Fibroblast of skin of back (primary cell): ENCODE measurements at regions not wholly inside any gene's neighbourhood (a gene's known extent, or its start where the extent isn't known, plus 50 kb on each side); places are given as distances from the start of the nearest gene placed in this dataset.

ENCODE experiments used
- DNase-seq: peaks from one replicate; pipeline ENCODE4 v3.0.0-alpha.2; 2013

DNA sequence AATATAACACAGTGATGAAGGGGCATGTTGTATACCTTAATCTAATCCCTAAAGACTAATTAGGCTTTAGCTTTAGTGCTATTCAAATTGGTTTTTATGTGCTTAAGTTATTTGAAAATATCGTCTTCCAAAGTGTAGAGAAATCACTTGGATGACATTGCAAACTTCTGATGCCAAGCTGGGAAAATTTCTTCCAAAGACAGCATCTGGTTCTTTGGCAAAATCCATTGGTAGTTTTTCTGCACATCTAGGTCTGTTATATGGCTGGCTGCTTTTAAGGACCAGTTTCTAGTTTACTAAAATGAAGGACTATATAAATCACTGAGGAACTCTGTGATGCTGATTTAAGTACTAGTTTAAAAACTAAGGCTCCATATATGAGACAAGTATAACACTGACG is 2362.3 kb downstream of the PCDH9 start:
- no peak for DNase-seq

DNA sequence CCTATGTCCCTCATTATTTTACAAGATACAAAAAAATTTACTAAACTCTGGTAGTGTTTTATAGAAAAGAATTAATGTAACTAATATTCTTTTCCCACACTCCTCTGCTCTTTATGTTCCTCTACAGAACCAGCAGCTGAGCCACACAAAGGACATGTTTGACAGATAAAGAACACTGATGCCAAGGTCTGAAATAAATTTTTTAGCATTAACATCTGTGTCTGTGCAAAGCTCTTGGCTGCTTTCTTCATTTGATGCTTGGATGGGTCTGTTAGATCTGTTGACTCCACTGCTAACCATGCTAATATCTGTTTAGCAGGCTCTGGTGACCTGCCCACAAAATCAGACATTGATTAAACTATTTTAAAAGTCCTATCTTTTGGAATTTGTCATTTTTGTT is 2363.8 kb downstream of the PCDH9 start:
- no peak for DNase-seq

DNA sequence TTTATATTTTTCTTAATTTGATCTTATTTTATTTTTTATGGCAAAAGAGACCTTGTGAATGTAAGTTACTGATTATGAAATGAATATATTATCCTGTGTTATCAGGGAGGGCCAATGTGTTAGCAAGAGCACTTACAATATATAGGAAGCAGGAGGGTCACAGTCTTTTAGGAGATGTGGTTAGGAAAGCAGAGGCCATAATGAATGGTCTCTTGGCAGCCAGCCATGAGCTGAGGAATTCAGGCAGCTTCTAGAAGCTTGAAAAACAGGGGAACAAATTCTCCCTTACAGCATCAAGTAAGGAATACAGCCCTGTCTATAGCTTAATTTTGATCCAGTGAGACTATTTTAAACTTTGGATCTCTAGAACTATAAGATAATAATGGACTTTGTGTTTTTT is 2374.6 kb downstream of the PCDH9 start:
- peak; percentile 35 for DNase-seq

DNA sequence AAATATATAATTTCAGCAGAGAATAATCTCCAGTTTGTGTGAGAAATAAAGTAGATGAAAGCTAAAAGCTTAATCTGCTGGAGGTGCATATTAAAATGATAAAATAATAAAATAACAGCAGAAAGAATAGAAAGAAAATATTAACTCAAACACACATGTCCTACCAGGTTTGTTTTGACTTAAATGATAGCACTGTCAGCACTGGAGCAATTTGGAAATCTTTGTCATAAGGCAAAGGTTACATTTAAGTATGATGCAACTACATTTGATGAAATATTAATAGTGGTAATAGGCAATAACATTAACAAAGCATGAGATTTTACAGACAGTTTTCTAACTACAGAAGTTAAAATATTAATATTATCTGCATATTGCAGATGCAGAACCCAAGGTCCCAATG is 2380.1 kb downstream of the PCDH9 start:
- no peak for DNase-seq

DNA sequence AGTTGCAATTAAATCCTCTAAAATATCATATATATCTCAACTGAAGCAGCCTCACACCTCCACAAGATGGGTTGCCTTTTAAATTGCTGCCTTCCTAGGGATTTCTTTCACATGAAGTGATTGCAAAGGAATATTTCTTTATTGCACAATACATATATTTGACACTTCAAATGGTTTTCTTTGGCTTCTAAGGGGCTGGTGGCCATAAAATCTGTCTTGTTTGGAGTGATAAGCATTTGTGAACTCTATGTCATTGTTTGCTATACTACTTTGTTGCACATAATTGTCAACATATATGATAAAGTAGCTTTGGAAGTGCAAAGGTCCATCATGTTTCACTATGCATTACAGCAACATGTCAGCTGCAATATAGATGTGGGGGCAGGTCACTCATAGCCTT is 2380.9 kb downstream of the PCDH9 start:
- DNase-seq, result no peak

DNA sequence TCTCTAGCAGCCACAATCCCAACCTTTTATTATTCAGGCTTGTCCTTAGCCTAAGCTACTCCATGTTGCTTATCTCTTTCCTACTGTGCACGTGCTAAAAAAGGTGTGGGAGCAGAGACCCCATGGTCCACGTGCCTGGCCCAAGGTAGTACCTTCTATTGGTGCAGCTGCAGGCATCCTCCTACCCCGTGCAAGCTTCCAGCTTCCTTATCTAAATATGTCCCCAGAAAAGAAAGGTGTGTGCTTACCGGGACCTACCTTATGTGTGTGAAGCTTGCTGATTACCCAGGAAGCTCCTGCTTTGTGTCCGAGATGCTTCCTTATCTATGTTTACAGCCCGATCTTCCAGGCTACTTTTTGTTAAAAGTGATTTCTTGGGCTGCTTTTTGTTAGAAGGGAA is 2382.4 kb downstream of the PCDH9 start:
- DNase-seq, result no peak

DNA sequence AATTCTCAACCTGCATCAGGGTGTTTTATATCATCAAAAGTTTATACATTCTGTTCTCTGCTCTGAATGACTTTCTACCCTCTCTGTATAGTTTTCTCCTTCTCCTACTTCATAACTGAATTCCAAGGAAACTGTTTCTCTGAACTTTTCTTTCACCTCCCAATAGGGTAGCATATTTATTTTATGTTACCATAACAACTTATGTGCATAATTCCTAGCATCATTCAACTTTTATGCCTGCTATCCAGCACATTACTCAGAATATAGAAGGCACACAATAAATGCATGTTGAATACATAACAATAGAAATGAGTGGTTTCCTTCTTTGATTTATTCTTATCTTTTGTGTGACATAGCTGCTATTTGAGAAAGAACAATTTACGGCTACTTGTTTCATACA is 2385.0 kb downstream of the PCDH9 start:
- DNase-seq, result no peak

DNA sequence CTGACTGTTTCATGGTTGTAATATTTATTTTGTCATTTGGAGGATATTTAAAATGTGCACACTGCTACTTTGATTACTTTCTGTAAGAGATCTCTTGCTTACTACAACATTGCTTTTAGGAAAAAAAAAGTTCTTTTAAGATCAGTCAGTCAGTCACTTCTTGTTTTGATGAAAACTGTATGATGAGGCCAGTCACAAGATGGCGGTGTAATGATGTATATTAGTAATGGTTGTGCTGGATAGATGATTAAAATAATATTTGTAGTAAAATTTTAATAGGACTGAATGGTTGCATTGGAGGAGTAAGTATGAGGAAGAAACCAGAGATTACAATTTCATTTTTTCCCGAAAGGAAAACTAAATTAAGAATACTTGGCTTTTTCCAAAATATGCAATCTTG is 2411.1 kb downstream of the PCDH9 start:
- DNase-seq, result peak; percentile 7

DNA sequence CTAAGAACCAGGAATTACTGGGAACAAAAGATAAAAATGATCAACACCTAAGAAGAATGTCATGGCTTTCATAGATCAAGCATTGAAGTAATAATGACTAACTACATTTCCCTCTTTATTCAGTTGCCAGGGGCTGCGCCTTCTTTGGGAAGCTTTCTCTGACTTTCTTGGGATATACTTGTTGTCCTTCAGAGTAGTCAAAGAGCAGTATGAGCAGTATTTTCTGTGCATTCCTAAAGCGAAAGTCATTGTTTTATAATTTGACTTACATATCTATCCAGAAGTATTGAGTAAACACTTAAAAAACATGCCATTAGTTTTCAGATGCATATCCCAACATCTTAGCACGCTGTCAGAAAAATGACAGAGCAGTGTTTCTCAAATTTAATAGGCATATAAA is 2412.4 kb downstream of the PCDH9 start:
- peak; percentile 50 for DNase-seq

DNA sequence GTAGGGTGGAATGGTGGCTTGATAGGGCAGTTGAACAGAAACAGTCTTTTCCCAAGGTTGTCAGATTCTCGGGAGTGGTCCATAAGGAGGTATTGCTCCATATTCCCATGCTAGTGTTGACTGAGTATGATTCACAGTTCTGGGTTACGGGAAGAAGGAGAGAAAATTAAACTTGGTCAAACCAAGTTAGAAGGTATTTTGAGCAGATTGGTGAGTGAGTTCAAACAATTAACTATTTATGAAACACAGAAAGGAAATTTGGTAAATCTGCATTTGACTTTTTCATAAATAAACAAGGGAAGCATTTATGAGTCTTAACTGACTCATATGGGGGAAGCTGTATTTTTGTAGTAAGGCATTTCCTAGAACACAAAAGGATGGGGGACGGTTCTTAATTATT is 2419.4 kb downstream of the PCDH9 start:
- DNase-seq, result peak; percentile 8

DNA sequence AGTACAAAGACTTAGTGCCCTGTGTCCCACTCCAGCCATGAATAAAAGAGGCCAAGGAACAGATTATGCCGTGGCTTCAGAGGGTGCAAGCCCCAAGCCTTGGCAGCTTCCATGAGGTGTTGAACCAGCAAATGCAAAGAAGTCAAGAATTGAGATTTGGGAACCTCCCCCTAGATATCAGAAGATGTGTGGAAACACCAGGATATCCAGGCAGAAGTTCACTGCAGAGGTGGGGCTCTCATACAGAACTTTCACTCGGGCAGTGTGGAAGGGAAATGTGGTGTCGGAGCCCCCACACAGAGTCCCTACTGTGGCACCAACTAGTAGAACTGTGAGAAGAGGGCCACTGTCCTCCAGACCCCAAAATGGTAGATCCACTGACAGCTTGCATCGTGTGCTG is 2421.4 kb downstream of the PCDH9 start:
- no peak for DNase-seq

DNA sequence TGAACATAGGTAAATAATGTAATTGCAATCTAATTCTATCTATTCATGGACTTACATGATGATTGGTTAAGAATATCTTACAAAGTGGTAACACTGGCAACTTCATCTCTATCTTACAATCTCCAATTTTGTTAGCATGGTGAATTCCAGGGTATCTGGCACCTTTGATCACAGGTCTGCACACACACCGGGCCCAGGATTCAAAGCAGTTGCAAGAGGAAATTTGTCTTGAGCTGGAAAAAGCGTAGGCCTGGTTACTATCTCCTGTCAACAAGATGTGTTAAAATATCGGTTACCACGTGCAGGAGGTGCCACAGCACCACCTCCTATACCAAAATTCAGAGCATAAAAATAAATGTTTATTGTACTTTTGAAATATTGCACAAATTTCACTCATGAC is 2428.4 kb downstream of the PCDH9 start:
- no peak for DNase-seq

DNA sequence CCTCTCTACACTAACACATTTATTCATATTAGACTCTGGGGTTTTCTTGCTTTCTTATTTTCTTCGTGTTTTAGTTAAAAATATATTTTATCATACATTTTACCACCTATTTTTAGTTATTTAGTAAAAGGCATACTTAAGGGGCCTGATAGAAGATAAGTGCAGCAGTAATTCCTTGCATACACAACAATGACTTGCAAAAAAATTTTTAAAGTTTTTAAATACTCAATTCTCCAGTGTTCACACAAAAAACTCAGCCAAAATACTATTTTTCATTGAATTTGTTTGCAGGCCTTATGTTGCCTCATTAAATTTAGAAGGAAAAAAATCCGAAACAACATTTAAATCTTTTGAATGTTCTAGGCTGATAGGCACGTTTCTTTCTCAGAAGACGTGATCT is 2431.7 kb downstream of the PCDH9 start:
- DNase-seq, result no peak

DNA sequence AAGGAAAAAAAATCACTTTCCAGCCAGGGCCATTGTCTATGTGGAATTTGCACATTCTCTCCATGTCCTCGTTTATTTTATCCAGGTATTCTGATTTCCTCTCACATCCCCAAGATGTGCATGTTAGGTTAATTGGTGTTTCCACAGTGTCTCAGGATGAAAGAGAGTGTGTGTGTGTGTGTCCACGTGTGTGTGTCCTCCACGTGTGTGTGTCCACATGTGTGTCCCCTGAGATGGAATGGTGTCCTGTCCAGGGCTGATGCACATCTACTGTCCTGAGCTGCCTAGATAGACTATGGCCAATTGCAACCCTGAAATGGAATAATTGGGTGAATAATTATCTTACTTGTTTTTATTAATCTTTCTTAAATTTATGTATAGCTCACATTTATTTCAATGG is 2436.5 kb downstream of the PCDH9 start:
- DNase-seq, result no peak

DNA sequence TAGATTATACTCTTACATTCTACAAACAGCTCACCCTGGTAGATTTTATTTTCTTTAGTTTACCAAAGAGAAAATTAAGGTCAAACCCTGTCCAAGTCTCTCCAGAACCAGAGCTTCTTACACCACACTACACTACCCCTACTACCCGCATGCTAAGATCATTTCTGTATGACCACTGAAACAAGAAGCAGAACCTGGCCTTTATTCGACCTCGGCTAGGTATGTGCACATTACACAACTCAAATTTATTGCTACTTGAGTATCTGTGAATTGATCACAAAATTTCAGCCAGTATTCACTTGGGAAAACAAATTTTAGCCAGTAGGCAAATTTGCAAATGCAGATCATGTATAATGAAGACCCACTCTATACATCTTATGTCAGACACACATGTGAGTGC is 2437.0 kb downstream of the PCDH9 start:
- no peak for DNase-seq

DNA sequence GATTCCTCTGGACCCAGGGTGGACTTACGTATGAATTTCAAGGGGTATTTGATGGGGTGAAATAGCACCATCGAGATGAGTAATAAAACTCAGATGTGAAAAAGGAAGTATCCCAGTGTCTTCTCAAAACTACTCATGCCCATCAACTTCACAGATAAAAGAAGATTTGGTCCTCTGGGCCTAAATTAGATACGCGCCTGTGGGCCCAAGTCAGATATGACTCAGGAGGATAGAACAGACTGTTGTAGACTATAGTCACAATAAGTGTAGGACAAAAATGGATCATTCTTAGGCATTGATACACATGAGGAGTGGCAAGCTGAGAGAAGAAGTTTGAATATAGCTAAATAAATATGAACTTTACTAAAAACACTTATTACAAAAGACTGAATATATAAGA is 2438.8 kb downstream of the PCDH9 start:
- no peak for DNase-seq

DNA sequence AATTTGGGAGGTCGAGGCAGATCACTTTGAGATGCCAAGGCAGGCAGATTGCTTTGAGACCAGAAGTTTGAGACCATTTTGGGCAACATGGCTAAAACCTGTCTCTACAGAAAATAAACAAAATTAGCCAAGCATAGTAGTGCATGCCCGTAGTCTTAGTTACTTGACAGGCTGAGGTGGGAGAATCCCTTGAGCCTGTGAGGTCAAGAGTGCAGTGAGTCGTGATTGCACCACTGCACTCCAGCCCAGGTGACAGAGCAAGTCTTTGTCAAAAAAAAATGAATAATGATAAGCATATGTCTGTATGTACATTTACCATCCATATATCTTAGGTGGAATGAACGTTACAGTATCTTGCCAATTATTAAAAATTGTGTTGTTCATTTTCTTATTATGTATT is 2447.7 kb downstream of the PCDH9 start:
- DNase-seq, result no peak

DNA sequence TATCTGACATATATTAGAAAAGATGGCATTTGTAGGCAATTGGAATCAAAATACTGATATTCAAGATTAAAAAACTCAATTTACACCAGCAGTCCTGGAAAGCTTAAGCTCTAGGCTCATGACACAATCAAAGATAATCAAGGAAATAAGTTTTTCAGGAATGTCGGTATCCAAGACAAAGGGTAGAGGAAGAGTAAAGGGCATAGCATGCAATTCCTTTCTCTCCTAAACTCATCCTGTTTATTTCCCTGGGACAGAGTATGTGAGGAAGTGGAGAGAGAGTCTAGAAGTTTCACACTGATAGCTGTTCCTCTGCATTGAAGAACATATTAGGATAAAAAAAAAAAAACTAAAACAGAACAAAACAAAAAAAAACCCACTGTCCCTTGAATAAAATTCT is 2452.1 kb downstream of the PCDH9 start:
- DNase-seq, result no peak

DNA sequence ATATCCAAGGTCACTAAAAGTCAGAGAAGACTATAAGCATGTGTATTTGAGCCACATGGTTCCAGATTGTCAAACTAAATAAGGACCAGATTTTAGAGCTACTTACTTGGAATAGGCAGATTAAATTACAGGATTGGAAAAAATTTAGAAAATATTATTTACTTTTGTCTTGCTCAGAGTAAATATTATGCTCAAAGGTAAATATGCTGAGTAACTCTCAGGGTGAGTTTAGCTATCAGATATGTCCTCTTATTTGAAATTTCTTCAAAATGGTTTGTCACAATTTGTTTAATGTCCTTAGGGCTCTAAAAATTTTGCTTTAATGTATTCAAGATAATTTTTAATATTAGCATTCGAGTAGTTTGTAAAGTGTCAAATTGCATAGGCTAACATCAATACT is 2455.2 kb downstream of the PCDH9 start:
- no peak for DNase-seq

DNA sequence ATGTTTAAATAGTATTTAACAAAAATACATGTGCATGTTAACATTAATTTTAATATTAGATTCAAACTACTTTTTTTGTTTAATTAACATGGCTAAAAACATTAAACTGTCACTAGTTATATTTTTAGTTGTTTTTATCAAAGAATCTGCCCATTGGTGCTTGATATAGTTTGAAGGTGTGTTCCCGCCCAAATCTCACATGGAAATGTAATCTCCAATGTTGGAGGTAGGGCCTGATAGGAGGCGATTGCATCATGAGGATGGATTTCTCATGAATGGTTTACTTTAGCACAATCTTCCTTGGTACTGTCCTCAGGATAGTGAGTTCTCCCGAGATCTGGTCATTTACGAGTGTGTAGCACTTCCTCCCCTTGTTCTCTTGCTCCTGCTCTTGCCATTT is 2459.4 kb downstream of the PCDH9 start:
- no peak for DNase-seq

DNA sequence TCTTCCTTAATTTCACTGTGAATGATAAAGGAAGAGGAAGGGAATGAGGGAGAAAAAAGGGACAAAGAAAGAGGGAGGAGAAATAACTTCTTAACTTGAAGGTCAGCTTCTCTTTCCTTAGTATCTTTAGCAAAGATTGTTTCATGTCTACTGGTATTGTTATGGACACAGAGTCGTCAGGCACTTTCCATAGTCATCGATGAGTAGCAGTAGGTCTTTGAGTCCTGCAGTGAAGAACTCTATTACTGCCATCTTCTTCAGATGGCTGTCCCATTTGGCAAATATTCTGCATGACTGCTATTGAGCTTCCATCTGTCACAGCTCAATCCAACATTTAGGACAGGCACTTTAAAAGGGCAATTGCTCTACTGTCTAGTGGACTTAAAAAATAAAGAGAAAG is 2463.1 kb downstream of the PCDH9 start:
- DNase-seq, result no peak

DNA sequence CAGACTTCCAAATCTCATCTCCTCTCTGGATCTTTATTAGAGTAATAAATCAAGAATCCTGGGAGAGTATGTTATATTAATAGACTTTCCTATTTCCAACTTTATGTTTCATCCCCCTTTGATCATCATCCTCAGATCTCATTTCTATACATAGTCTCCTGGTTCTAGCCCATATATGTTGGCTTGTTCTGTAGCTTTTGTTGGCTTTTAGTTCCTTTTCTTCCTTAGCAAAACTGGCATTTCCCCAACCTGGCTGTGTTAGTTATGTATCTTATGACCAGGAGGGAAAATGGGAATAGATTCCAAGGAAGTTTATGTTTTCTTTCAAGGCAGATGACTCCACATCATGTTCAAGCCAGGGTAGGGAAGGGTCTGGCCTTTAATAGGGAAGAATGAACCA is 2464.5 kb downstream of the PCDH9 start:
- no peak for DNase-seq

DNA sequence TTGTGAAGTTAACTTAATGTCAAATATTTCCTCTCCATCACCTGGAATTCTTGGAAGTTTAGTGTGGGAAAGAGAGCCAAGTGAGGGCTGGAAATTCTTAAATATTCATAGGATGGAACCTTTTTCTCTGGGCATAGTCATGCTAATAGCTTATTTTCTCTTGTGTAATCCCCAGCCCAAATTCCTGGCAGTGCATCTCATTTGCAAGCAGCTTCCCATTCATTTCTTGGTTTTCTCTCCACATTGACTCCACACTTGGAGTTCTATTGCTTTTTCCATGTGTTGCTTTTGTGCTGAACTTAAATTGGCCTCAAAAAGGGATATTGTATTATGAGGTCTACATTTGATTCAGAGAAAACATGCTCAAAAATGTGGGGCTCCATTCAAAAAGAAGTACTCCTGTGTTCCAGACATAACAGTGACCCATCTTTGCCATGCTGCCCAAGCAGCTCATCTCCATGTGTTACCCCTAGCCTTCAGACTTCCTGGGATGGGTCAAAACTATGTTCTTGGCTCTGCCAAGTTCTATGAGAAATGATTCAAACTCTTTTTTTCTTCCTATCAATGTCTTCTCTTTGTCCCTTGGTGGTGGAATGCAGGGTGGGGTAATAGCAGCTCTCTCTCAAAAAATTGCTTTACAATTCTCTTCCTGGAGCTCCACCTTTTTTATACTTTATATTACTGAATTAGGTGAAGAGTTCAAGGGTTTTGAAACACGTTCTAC is 2471.5 kb downstream of the PCDH9 start:
- DNase-seq, result no peak

DNA sequence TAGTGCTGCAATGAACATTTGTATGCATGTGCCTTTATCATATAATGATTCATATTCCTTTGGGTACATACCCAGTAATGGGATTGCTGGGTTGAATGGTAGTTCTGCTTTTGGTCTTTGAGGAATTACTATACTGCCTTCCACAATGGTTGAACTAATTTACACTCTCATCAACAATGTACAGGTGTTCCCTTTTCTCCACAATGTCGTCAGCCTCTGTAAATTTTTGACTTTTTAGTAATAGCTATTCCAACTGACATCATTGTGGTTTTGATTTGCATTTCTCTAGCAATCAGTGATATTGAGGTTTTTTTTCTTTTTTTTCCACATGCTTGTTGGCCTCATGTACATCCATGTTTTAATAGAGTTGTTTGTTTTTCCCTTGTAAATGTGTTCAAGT is 2473.5 kb downstream of the PCDH9 start:
- DNase-seq, result no peak

DNA sequence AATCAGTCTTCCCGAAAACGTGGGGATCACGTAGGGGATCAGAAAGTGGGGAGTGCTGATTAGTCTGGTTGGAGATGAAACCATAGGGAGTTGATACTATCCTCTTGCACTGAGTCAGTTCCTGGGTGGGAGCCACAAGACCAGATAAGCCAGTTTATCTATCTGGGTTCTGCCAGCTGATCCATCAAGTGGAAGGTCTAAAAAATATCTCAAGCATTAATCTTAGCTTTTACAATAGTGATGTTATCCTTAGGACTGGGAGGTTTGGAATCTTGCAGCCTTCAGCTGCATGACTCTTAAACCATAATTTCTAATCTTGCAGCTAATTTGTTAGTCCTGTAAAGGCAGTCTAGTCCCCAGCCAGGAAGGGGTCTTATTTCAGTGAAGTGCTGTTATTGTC is 2474.2 kb downstream of the PCDH9 start:
- peak; percentile 5 for DNase-seq
